Skin epidermis (tissue), 12 donors: ENCODE measurements at regions not wholly inside any gene's neighbourhood (a gene's known extent, or its start where the extent isn't known, plus 50 kb on each side); places are given as distances from the start of the nearest gene placed in this dataset.
"Not testable (repeated sequence)": the region's sequence is repeated elsewhere in the genome, so short reads cannot be mapped to it uniquely, and the experiment has no call there.

ENCODE experiments used
- H3K27ac ChIP-seq, 21 experiments: fragments of 200-600 bp; sonication (generic) in 11 of 21; one replicate each; pipeline ENCODE4 v1.5.0; 2020; ENCODE audit warnings: mild to moderate bottlenecking in 3 of 21, inconsistent platforms in 2 of 21, moderate library complexity in 2 of 21
- H3K4me3 ChIP-seq, 7 experiments: fragments of 200-600 bp; sonication (generic) in 2 of 7; one replicate each; pipeline ENCODE4 v1.5.0; 2020; ENCODE audit warnings: inconsistent platforms in 2 of 7, mild to moderate bottlenecking in 2 of 7, moderate library complexity in 1 of 7

DNA sequence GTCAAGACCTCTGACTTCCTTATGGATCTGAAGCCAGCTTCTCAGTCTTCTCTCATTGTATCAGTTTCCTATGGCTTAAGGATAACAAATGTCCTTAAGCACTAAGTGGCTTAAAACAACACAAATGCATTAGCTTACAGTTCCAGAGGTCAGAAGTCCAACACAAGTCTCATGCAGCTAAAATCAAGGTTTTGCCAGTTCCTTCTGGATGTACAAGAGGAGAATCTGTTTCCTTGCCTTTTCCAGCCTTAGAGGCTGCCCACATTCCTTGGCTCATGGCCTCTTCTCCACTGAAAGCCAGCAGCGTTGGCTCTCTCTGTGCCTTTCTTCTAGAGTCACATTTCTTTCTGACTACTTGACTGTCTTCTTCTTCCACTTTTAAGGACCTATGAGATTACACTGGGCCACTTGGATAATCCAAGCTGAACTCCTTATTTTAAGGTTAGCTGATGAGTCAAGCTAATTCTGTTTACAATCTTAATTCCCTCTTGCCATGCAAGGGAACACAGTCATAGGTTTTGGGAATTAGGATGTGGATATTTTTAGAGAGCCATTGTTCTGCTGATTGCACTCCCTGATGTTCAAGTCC, 179.0 kb downstream of the BCAS1 start:
- Histone ChIP-seq H3K27ac (peak overlapping the region in 12 of 21 experiments; percentile 3 to 75 (median 44)), H3K4me3 (no peak overlapping the region)

DNA sequence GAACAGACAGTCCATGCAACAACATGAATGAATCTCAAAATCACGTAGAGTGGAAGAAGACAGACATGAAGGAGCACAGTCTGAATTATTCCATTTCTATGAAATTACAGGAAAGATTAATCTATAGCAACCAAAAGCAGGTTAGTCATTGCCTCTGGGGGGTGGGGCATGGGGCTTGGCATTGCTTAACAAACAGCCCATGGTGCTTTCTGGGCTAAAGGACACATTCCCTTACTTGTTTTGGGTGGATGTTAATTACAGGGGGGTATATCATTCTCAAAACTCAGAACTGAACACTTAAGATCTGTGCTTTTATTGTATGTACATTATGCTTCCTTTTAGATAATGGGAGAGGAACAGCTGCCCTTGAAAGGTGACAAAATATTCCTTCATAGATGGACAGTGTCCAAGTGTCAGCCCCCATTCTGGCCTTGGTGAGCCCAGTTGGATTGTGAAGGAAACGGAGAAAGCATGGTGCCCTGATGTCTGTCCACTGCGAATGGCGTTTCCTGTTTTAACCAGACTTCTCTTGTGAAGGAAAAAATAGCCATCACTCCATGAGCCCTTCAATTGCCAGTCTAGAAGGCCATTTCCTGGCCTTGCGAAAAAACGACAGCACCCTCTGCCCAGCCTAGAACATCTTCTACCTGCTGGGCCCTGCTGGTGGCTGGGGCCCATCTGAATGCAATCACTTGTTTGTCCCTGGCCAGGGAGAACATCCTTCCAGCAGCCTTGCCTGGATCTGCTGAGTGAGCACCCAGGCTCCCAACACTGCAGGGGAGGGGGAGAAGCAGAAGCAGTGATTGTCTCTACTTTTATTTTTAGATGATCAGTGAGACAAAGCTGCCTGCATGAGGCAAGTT, 179.7 kb downstream of the BCAS1 start:
- Histone ChIP-seq H3K27ac (peak overlapping the region in 13 of 21 experiments; percentile 0 to 75 (median 39)), H3K4me3 (no peak overlapping the region)

DNA sequence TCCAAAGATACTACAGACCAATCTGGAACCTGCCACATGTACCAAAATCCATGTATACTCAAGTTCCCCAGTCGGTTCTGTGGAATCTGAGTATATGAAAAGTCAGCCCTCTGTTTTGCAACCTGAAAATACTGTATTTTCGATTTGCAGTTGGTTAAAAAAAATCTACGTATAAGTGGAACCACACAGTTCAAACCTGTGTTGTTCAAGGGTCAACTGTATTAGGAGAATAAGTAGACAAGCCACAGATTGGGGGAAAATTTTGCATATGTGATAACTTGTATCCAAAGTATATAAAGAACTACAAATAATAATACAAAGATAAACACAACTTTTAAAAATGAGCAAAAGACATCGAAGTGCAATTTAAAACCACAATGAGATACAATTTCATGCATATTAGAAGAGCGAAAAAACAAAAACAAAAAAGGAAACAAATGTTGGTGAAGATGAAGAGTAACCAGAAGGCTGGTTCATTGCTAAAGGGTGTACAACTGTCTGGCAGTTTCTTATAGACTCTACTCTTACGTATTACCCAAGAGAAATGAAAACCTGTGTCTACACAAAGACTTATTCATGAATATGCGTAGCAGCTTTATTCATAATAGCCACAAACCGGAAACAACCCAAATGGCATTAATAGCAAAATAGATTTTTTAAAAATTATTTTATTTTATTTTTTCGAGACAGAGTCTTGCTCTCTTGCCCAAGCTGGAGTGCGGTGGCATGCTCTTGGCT, 180.8 kb downstream of the BCAS1 start:
- no peak overlapping the region for H3K27ac ChIP-seq
- no peak overlapping the region for H3K4me3 ChIP-seq

- Histone ChIP-seq H3K4me3 (no peak overlapping the region), H3K27ac (no peak overlapping the region)
Measured at GRCh38 chr20:53888951-53889350, 181.4 kb downstream of the BCAS1 start.

DNA sequence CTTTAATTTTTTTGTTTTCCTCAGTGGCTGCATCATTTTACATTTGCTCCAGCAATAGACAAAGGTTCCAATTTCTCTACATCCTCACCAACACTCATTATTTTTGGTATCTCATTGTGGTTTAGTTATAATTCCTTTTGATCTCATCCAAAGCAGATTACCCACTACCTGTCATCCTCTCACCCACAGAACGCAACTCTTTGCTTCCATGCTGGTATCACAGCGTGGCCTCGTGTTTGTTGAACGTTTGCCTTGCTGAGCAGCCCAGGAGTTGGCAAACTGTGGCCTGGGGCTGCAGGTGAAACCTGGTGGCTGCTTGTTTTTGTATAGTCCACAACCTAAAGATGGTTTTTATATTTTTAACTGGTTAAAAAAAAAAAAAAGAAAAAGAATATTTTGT, 181.9 kb downstream of the BCAS1 start:
- Histone ChIP-seq H3K27ac (no peak overlapping the region), H3K4me3 (no peak overlapping the region)

GRCh38 chr20:53887973-53888372, 182.4 kb downstream of the BCAS1 start:
- H3K27ac ChIP-seq = no peak overlapping the region
- H3K4me3 ChIP-seq = no peak overlapping the region

GRCh38 chr20:53884859-53885541, 185.4 kb downstream of the BCAS1 start:
- Histone ChIP-seq H3K27ac (no peak overlapping the region), H3K4me3 (no peak overlapping the region)

DNA sequence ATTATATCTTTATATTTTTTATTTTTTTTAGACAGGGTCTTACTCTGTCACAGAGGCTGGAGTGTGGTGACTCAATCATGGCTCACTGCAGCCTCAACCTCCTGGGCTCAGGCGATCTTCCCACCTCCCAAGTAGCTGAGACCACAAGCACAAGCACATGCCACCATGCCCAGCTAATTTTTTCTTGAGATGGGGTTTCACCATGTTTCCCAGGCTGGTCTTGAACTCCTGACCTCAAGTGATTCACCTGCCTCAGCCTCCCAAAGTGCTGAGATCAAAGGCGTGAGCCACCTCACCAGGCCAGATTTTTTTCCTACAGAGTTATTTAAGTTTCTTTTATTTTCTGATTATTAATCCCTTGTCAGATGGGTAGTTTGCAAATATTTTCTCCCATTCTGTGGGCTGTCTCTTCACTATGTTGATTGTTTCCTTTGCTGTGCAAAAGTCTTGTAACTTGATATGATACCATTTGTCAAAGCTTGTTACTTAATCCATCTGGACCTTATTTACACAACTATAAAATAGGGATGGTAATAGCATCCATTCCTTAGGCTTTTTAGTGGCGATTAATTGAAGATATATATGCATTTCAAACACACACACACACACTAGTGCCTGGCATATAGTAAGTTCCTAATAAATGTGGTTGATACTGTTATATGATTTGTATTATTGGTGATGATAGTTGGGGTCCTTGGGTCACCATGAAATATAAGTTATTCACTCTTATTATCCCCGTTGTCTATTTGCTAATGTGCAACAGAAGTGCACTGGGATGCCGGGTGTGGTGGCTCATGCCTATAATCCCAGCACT, 187.1 kb downstream of the BCAS1 start:
- H3K27ac ChIP-seq = no peak overlapping the region
- no peak overlapping the region for H3K4me3 ChIP-seq

GRCh38 chr20:53882438-53882986, 187.9 kb downstream of the BCAS1 start:
- H3K4me3 ChIP-seq, H3K27ac ChIP-seq: not testable (repeated sequence)

- H3K4me3 ChIP-seq = no peak overlapping the region
- H3K27ac ChIP-seq = no peak overlapping the region
Measured at GRCh38 chr20:53881362-53881761, 189.0 kb downstream of the BCAS1 start.

- peak overlapping the region in 1 of 21 experiments; percentile 19 for H3K27ac ChIP-seq
Measured at GRCh38 chr20:53880108-53880641, 190.2 kb downstream of the BCAS1 start.

DNA sequence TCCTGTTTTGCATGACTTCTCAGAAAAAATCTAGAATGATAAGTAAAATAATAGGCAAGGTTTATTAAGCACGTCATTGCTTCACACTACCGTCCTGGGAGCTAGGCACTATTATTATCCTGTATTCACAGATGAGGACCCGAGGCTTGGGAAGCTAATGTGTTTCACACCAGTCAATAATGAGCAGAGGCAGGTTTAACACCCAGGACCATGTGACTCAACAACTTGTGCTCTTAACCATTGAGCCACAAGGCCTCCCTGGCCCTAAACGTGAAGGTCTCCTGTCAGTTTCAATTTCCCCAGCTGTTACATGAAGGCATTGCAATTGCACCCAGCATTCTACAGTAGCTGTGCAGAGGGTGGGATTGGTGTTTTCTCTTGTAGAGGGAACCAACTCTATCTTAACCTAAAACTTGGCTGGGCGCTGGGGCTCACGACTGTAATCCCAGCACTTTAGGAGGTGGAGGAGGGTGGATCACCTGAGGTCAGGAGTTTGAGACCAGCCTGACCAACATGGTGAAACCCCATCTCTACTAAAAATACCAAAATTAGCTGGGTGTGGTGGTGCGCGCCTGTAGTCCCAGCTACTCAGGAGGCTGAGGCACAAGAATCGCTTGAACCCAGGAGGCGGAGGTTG, 191.2 kb downstream of the BCAS1 start:
- Histone ChIP-seq H3K4me3 (no peak overlapping the region), H3K27ac (no peak overlapping the region)

More at GRCh38 chr20:53880108-53880641, 190.2 kb downstream of the BCAS1 start:
- no peak overlapping the region for H3K4me3 ChIP-seq

DNA sequence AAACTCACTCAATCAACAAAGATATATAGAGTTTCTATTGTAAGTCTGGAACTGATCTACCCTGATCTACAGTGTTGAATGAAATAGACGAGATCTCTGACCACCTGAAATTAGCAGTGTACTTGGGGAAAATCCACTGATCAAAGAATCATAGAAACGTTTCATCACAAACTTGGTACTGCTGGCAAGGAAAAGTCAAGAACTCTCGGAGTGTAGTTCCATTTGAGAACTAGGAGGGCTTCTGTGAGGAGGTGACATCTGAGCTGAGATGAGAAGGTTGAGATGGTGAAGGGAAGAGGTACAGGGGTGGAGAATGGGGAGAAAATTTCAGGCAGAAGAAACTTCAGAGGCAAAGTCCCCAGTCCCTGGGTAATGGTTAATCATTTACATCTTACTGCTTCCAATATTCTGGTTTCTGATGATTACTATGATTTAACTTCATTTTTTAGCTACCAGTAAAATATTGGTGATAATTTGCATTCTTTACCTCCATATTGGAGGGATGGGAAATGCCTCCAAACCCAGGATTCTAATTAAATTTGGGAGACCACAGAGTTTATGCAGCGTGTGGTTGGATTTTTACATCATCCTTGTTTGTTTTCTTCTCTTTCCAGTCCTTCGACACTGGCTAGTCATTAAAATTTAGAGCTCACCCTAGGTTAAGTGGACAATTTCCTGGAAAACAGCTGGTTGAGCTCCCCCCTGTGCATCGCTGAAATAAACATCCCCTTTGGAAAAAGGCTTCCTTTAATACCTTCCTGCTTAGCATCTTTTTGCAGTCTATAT, 191.9 kb downstream of the BCAS1 start:
- Histone ChIP-seq H3K27ac (no peak overlapping the region), H3K4me3 (no peak overlapping the region)

- H3K27ac ChIP-seq = no peak overlapping the region
- no peak overlapping the region for H3K4me3 ChIP-seq
Measured at GRCh38 chr20:53876956-53877355, 193.4 kb downstream of the BCAS1 start.

DNA sequence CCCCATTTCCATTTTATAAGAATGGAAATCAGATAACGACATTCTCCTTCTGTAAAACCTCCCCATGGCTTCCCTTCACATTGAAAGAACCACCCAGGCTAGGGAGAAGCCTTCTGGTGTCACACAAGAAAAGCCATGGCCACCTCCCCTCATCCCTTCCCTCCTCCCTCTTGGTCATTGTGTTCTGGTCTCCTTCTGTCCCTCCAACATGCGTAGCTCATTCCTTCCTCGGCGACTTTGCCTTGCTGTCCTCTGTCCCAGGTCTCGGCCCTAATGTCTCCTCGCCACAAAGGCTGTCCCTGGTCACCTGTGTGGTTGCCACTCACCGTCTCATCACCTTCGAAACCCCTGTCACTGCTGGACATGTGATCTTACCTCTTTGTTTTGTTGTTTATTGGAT, 193.9 kb downstream of the BCAS1 start:
- Histone ChIP-seq H3K27ac (no peak overlapping the region), H3K4me3 (no peak overlapping the region)

DNA sequence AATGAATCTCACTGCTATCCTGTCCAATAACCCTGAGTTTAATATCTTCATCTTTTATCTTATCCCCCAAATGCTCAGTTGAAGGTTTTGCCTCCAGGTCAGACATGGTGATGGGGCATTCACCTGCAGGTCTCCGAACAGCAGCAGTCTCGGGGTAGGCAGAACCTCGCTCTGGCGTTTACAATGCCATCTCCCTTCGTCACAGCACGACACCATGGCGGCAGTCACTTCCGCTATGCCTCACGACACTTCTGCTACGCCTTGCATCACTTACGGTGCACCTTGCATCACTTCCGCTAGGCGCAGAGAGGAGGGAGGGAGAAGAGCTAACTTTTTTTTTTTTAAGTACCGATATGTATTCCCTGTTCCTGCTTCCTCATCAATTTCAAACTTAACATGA, 194.9 kb downstream of the BCAS1 start:
- Histone ChIP-seq H3K27ac (peak overlapping the region in 3 of 21 experiments; percentile 31 to 46 (median 37)), H3K4me3 (no peak overlapping the region)

DNA sequence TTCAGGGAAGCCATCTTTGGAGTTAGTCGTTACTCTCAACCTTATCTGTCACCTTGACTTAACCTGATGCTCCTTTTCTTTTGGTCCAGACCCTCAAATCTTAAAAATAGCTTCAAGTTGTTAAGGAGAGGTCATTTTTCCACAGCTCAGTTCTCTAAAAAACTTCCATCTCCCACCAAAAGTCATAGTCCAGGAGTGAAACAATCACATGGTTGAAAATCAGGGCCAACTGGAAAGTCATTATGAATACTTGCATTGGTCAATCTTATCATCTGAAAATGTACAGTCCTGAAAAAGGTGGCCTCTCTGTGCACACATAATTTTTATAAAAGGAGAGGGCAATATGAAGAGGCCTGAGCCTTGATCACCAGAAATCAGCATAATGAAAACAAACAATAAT, 195.7 kb downstream of the BCAS1 start:
- Histone ChIP-seq H3K4me3 (no peak overlapping the region), H3K27ac (peak overlapping the region in 1 of 21 experiments; percentile 85)
